ENCODE measurements at regions not wholly inside any gene's neighbourhood (a gene's known extent, or its start where the extent isn't known, plus 50 kb on each side); places are given as distances from the start of the nearest gene placed in this dataset.

GRCh38 chr11:109864834-109865547 lies 228.2 kb upstream of the ZC3H12C start (continued):
- TF ChIP-seq ZNF462 (CRISPR knock-in tag; IDR thresholded peaks at IDR 0.05) (no peak), ETS1 (IDR thresholded peaks at IDR 0.05) (no peak)

GRCh38 chr11:109865548-109866186 lies 227.5 kb upstream of the ZC3H12C start:
- Histone ChIP-seq H3K4me1 (ENCODE audit: insufficient read depth) (peaks cover 11% of the 10 kb centered on the region; the same call in 1 of the 2 replicates), H3K79me2 (replicated peaks; ENCODE audit: insufficient read depth) (no peaks in the 10 kb centered on the region), H3K36me3 (ENCODE audit: insufficient read depth) (no peaks in the 10 kb centered on the region), H3K27ac (ENCODE audit: low read depth) (no peak overlapping the region), H3F3A (replicated peaks; ENCODE audit: low read depth) (no peaks in the 10 kb centered on the region), H3K9me2 (ENCODE audit: insufficient read depth) (no peaks in the 10 kb centered on the region; the same call in 1 of the 2 replicates), H3K4me3 (no peak overlapping the region), H3K27me3 (ENCODE audit: insufficient read depth) (no peaks in the 10 kb centered on the region), H2AFZ (no peak overlapping the region; the same call in 1 of the 2 replicates), H3K4me2 (no peak overlapping the region), H4K20me1 (replicated peaks; ENCODE audit: insufficient read depth) (no peaks in the 10 kb centered on the region)
- peak; percentile 31; the same call in 1 of the 3 replicates for ATAC-seq
- peak; percentile 21 for DNase-seq (ENCODE audit: low spot score)
- H3K4me1 Mint-ChIP-seq, result peaks cover 7% of the 10 kb centered on the region
- H3K9me3 Mint-ChIP-seq, result no peaks in the 10 kb centered on the region
- peaks cover 2% of the 10 kb centered on the region for H3K27me3 Mint-ChIP-seq (ENCODE audit: insufficient read depth, low read depth, poor library complexity)
- TF ChIP-seq CTCF (conservative IDR thresholded peaks at IDR 0.05; ENCODE audit: low read depth in 2 of 2) (peak; percentile 20 to 60; a peak in 3 of 4 replicates), CREB1 (CRISPR knock-in tag; IDR thresholded peaks at IDR 0.05; ENCODE audit: low read depth) (no peak)
- no peaks in the 10 kb centered on the region for H3K36me3 Mint-ChIP-seq (ENCODE audit: low read depth)
- no peak overlapping the region; the same call in 1 of the 2 replicates for H3K27ac Mint-ChIP-seq
- H3K4me3 Mint-ChIP-seq, result no peak overlapping the region
